SW 1271 (cell line): ENCODE measurements at regions not wholly inside any gene's neighbourhood (a gene's known extent, or its start where the extent isn't known, plus 50 kb on each side); places are given as distances from the start of the nearest gene placed in this dataset.

ENCODE experiments used
- DNase-seq, 2 experiments: peaks; one replicate each; lab custom pipeline; 2025; lab: John Stamatoyannopoulos, UW

DNA sequence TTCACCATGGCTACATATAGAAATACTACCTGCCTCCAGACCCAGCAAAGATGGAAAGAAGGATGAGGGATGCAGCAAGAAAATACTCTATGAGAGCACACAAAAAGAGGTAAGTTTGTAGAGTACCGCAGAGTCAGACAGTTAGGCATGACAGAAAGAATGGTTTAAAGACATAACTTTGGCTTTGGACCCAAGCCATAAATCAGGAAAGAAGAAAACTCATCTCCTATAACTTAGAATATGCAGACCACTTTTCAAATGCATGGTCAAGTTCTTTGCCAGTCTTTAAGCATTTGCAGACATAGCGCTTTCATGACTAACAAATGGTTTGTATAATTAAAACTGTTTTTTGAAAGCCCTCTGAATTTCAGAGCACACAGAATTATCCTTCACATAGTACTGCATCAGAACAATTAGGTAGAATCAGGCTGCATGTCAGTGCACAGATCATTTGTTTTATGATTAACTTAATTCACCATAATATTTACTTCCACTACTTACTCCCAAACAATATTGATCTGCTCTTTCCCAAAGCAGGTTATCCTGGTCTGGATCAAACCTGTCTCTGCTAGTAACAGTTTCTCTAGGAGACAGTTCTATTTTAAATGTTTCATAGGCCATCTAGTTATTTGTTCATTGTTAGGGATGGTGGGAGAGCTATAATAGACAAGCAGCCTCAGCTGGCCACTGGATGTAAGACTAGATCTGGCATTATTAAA lies 280.7 kb upstream of the NR5A2 start:
- no peak for DNase-seq

- no peak for DNase-seq
Measured at GRCh38 chr1:199747984-199748383, 279.5 kb upstream of the NR5A2 start.

DNA sequence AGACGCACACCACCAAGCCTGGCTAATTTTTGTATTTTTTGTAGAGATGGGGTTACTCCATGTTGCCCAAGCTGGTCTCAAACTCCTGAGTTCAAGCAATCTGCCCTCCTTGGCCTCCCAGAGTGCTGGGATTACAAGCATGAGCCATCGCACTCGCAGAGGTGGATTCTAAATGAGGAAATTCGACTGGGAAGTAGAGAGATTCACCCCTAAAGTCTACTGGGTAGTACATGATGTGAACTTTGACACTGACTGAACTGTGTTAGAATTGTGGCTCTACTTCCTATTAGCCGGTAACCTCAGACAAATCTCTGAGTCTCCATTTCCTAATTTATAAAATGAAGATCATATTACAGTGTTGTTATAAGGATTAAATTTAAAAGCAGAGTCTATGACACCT lies 276.0 kb upstream of the NR5A2 start:
- DNase-seq: no peak

DNA sequence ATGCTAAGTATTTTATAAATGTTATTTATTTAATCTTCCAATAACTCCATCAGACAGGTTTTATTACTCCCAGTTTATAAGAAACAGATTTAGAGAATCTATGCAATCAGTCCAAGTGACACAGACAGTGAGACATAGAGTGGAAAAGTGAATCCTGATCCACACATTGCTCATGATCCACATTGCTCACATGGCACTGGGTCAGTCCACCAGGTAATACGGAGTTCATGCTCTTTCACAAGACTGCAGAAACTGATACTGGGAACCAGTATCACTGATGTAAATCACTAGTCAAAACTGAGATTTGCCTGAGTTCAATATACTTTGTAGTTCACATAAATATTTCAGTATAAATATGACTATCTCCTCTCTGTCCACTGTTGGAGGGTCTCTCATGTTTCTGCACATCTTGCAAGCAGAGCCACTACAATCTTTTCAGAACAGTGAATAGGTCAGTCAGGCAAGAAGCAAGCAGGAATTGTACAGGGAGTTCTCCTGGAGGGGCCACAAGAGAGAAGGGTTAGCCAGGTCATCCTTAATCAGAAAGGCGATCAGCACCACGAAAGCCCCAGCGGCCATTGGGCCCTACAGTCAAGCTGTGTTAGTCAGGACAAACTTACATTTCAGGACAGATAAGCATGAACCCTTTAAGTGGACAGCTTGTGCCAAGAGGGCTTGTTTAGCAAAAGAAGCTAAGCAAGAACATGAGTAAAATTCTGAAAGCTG lies 275.4 kb upstream of the NR5A2 start:
- DNase-seq: no peak

DNA sequence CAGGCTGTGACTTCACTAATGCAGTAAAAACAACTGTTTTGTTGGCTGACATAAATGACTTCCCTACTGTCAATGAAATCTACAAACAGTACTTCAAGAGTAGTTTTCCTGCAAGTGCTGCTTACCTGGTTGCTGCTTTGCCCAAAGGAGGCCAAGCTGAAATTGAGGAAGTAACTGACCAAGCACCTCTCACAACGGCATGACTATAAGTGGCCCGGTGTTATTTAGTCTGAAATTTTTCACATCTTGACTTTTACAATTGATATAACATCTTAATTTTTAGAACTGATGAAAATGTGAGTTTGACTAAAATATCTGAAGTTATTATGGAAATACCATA lies 274.9 kb upstream of the NR5A2 start:
- DNase-seq: no peak

- no peak for DNase-seq
Measured at GRCh38 chr1:199753513-199753912, 274.0 kb upstream of the NR5A2 start.

DNA sequence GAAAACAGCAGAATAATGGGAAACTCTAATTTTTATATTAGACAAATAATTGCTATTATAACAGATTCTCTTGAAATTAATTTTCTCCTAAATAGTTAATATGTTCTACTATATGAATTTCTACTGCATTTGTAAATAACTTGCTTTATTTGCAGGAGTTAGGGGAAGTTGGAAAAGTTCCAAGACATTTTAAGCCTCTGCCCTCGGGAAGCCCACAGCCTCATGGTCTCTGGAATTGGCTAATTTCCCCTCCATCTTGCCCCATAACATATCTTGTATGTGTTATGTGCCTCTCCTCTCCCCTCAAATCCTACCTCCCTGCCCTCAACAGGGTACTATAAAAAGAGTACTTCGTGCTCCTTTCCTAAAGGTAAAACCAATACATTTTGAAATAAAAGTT lies 271.4 kb upstream of the NR5A2 start:
- no peak for DNase-seq

- no peak for DNase-seq
Measured at GRCh38 chr1:199758626-199759255, 268.8 kb upstream of the NR5A2 start.

DNA sequence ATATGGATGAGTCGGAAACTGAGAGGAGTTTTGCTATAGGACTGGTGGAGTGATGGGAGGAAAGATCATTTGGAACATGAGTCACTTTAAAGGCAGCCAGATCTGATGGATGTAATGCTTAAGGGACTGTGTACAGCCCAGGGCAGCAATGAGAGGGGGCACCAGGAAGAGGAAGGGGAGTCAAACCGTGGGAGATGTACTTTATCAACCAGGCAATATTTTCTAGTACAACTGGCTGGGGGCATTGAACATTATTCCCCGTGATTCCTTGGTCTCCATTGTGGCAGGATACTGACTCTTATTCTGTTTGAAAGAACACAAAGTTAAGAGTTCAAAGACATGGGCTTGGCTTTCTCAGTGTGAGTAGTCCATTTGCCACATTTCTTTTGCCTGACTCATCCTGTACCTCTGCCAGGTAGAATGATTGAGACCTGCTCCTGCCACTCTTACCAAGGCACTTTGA lies 268.2 kb upstream of the NR5A2 start:
- DNase-seq: no peak

GRCh38 chr1:199762572-199762971 lies 264.9 kb upstream of the NR5A2 start:
- DNase-seq: no peak

DNA sequence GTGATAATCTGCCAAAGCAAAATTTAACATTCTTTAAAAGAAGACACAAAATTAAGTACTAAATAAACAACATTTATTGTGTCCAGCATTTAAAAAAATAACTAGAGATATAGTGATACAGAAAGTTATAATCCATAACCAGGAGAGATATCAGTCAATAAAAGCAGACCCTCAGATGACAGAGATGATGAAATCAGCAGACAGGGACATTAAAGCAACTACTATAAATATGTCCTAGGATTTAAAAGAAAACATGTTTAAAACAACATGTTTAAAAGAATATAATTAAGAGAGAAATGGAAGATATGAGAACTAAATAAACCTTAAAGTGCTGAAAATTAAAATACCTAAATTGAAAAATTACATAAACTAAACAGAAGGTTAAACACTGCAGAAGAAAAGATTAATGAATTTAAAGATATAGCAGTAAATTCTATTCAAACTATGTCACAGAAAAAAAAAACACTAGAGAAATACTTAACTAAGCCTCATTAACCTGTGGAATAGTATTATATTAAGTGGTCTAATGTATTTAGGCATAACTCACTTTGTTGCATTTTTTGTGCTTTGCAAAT lies 261.2 kb upstream of the NR5A2 start:
- no peak for DNase-seq

- no peak for DNase-seq
Measured at GRCh38 chr1:199767700-199768099, 259.8 kb upstream of the NR5A2 start.

DNA sequence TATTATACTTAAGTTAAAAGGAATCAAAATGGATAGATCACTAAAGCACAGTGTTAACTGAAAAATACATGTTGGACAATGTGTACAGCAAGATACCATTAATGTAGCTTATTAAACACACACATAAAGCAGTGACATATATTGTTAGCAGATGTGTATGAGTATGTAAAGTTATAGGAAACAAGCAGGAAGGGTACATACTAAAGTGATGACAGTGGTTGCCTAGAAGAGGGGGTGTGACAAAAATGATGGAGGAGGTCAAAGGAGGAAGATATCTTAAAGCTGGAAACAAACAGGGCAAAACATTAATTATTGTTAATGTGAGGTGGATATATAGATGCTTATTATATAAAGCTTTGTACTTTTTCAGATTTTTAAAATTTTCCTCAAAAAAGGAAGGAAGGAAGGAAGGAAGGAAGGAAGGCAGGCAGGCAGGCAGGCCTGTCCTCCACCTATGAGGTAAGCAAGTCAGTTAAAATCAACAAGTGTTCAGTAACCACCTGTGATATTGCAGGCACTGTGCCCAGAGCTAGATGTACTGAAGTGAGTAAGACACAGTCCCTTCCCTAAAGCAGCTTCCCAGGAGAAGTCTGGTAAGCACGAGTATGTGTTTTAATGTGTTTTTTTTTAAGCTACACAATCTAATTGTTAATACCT lies 252.9 kb upstream of the NR5A2 start:
- no peak for DNase-seq

- no peak for DNase-seq
Measured at GRCh38 chr1:199776768-199777497, 250.6 kb upstream of the NR5A2 start.

- no peak for DNase-seq
Measured at GRCh38 chr1:199778324-199778955, 249.1 kb upstream of the NR5A2 start.

- no peak for DNase-seq
Measured at GRCh38 chr1:199780091-199780490, 247.4 kb upstream of the NR5A2 start.

DNA sequence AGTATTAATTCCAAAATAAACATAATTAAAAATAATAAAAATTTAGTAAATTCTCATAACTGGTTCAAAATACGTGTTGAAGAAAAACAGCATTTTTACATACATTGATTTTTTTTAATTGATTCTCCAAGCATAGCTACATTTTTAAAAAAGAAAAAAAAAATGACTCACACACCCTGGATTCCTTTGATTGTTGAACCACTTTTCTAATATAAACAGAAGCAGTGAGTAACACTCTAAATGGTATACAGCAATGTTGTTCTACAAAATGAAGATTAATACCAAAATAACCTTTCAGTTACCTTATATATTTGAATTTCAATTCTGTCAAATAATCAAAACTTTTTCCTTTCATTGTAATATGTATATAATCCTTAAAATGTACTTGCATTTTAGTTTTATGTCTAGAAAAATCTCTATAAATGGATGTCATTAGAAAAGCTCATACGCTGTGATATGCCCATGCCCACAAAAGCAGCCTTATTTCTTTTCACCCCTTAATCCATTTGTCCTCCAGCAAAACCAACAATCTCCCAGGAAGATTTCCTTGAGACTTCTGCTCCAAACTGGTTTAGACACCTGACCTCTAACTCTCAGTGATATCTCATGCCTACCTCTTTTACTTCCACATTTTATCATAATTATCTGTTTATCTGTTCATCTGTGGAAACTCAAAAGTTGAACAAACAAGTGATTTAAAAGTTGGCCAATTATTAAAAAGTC lies 246.4 kb upstream of the NR5A2 start:
- no peak for DNase-seq

DNA sequence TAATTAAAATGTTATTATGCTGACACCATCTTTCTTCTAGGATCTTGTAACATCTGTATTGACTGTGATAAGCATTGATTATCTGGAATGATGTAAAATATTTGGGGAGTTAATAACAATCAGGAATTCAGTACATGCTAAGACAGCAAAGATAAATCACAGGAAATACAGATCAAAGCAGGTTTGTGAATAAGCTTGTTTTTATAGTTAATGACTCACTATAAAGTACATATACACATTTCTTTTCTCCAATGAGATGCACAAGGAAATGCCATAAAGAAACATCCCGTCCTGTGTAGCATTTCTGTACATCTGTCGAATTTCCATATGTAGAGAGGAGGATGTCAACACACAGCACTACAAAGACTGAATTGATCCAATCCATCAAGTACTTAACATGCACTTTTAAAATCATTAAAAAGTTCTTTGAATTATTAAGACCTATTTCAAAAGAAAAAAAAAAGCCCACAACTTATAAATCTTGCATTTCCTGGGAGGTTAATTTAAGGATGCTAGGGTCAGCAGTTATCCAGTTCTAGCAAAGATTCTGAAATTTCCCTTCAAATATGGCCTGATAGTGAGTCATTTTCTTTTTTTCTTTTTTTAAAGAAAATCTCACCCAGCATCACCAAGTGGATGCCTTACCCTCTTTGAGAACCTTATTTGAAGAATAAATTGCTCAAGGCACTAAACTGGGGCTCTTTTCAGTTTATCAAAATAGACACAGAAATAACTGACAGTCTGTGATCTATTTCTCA lies 243.2 kb upstream of the NR5A2 start:
- DNase-seq: no peak

DNA sequence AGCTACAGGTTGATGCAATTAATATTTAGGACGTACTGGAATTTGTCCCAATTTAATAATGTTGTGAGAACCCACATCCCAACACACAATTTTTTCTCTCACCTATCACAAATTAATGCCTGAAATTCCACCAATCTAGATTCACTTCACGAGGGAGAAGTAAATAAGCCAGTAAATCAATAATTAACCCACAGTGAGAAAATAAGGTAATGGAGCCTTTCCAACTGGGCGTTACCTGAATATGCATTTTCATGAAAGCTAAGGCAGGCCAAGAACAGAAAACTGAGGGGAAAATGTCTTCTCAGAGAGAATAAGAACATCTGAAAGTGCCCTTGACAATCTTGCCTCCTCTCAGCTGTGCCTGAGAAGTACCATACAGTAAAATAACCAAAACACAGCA lies 240.8 kb upstream of the NR5A2 start:
- DNase-seq: no peak

- no peak for DNase-seq
Measured at GRCh38 chr1:199789141-199789540, 238.4 kb upstream of the NR5A2 start.
